Vagina (tissue), 2 donors: ENCODE measurements at regions not wholly inside any gene's neighbourhood (a gene's known extent, or its start where the extent isn't known, plus 50 kb on each side); places are given as distances from the start of the nearest gene placed in this dataset.

Experiments used
- POLR2AphosphoS5 ChIP-seq, 2 donors: sonication (generic); formaldehyde crosslinking; IDR thresholded peaks; one replicate each; pipeline ENCODE4 v1.9.0; 2017; ENCODE audit warnings: antibody characterized with exemption in 2 of 2, mild to moderate bottlenecking in 2 of 2, low read depth in 1 of 2; ENCODE audit not compliant: insufficient read depth in 1 of 2
- TF ChIP-seq, protein P1 (sequence below), 3 experiments: fragments of 450-650 bp in 2 of 3; fragments of 200-600 bp in 1 of 3; sonication (generic) in 1 of 3; IDR thresholded peaks; one replicate each; pipeline ENCODE4 v1.5.1; 2017 to 2019; ENCODE audit warnings: antibody characterized with exemption in 3 of 3, mild to moderate bottlenecking in 2 of 3, moderate library complexity in 2 of 3

DNA sequence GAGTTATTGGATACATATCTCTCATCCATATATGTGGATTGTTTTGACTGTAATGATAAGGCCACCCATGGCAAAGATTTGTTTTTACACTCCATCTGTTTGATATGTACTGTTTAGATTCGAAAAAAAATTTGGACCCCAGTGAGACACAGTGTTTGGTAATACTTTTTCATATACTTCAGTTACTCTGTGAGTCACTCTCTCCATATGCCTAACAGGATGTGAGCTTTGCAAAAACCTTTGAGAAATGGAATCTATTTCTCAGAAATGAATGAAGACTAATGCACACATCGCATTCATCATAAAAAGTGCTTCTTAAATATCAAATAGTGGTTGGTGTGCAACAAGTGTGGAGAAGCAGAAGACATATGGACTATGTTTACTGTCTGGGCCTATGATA lies 781.5 kb downstream of the SLC6A15 start:
- TF ChIP-seq, protein P1, sequence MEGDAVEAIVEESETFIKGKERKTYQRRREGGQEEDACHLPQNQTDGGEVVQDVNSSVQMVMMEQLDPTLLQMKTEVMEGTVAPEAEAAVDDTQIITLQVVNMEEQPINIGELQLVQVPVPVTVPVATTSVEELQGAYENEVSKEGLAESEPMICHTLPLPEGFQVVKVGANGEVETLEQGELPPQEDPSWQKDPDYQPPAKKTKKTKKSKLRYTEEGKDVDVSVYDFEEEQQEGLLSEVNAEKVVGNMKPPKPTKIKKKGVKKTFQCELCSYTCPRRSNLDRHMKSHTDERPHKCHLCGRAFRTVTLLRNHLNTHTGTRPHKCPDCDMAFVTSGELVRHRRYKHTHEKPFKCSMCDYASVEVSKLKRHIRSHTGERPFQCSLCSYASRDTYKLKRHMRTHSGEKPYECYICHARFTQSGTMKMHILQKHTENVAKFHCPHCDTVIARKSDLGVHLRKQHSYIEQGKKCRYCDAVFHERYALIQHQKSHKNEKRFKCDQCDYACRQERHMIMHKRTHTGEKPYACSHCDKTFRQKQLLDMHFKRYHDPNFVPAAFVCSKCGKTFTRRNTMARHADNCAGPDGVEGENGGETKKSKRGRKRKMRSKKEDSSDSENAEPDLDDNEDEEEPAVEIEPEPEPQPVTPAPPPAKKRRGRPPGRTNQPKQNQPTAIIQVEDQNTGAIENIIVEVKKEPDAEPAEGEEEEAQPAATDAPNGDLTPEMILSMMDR (IDR thresholded peaks at IDR 0.05) = no peak
- TF ChIP-seq POLR2AphosphoS5 (IDR thresholded peaks at IDR 0.05; ENCODE audit: insufficient read depth in 1 of 2, low read depth in 1 of 2) = no peak
